ENCODE measurements at regions not wholly inside any gene's neighbourhood (a gene's known extent, or its start where the extent isn't known, plus 50 kb on each side); places are given as distances from the start of the nearest gene placed in this dataset.

DNA sequence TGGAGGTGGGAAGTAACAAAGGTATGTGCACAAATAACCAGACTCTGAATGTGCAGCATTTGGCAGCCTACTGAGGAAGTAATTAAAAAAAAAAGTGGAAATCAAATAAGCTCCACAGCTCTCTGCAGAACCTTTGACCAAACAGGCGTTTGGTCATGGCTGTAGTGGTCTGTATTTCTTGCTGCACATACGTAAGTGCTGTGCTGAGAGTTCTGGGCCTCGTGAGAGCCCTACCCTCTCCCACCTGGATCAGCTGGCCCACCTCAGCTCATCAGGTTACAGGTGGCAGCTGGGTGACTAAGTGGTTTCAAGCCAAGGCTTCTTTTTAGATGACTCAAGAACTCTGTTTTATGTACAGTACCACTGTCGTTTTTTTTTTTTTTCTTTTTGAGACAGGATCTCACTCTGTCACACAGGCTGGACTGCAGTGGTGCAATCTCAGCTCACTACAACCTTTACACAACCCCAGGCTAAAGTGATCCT, 178.2 kb upstream of the KLF6 start:
- TF ChIP-seq, protein P1, sequence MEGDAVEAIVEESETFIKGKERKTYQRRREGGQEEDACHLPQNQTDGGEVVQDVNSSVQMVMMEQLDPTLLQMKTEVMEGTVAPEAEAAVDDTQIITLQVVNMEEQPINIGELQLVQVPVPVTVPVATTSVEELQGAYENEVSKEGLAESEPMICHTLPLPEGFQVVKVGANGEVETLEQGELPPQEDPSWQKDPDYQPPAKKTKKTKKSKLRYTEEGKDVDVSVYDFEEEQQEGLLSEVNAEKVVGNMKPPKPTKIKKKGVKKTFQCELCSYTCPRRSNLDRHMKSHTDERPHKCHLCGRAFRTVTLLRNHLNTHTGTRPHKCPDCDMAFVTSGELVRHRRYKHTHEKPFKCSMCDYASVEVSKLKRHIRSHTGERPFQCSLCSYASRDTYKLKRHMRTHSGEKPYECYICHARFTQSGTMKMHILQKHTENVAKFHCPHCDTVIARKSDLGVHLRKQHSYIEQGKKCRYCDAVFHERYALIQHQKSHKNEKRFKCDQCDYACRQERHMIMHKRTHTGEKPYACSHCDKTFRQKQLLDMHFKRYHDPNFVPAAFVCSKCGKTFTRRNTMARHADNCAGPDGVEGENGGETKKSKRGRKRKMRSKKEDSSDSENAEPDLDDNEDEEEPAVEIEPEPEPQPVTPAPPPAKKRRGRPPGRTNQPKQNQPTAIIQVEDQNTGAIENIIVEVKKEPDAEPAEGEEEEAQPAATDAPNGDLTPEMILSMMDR (IDR thresholded peaks at IDR 0.05; ENCODE audit: low read depth, low read length, poor library complexity, severe bottlenecking) = no peak
- no peak for TF ChIP-seq EZH2phosphoT487 (IDR thresholded peaks at IDR 0.05; ENCODE audit: borderline replicate concordance, low read length)
